Endothelial cell of umbilical vein (primary cell): ENCODE measurements at regions not wholly inside any gene's neighbourhood (a gene's known extent, or its start where the extent isn't known, plus 50 kb on each side); places are given as distances from the start of the nearest gene placed in this dataset.

ENCODE experiments used
- BruUV-seq: library from RNA; stranded (reverse); fragments of 400-500 nt; replicated peaks from 2 replicates; lab custom pipeline; 2021; lab: Mats Ljungman, UMichigan
- CTCF ChIA-PET: fragments of 300-600, 350-600 bp; sonication (Branson Sonifier 250); formaldehyde crosslinking; loops from one replicate; lab custom pipeline; 2021; ENCODE audit warnings: antibody characterized with exemption, inconsistent platforms; lab: Charles Lee
- POLR2A ChIA-PET: fragments of 300-600, 350-600 bp; sonication (Branson Sonifier 250); formaldehyde crosslinking; loops from one replicate; lab custom pipeline; 2021; ENCODE audit warnings: antibody characterized with exemption, inconsistent platforms; lab: Charles Lee
- DNase-seq: peaks from one replicate; pipeline ENCODE4 v3.0.0-alpha.2; 2011; ENCODE audit warnings: low read depth, low spot score
- FAIRE-seq: peaks from 2 replicates; lab custom pipeline; 2011; peaks lifted over from hg19 to GRCh38; lab: Jason Lieb, UNC
- H2AFZ ChIP-seq: 2 replicates; pipeline ENCODE4 v1.6.0; 2012; ENCODE audit warnings: low read depth, low read length, control low read depth, inconsistent platforms
- H3K27ac ChIP-seq: 2 replicates; pipeline ENCODE4 v1.5.1; 2011; ENCODE audit warnings: low read depth, mild to moderate bottlenecking, control low read depth, low read length, moderate library complexity; ENCODE audit not compliant: insufficient read depth
- H3K27me3 ChIP-seq, 2 experiments: 2 replicates each; pipeline versions ENCODE4 v1.6.0 to v1.6.1; 2011; ENCODE audit warnings: low read length in 2 of 2, mixed read lengths in 1 of 2; ENCODE audit not compliant: control insufficient read depth in 2 of 2, insufficient read depth in 2 of 2
- H3K36me3 ChIP-seq, 2 experiments: 2 replicates in 1 of 2; 3 replicates in 1 of 2; pipeline ENCODE4 v1.5.1; 2011; ENCODE audit warnings: low read length in 2 of 2, mild to moderate bottlenecking in 1 of 2, moderate library complexity in 1 of 2; ENCODE audit not compliant: control insufficient read depth in 2 of 2, insufficient read depth in 2 of 2; ENCODE audit errors: extremely low read depth in 1 of 2
- H3K4me1 ChIP-seq: 3 replicates; pipeline ENCODE4 v1.5.1; 2011; ENCODE audit warnings: mild to moderate bottlenecking, low read length; ENCODE audit not compliant: control insufficient read depth, insufficient read depth; ENCODE audit errors: extremely low read depth
- H3K4me2 ChIP-seq: 2 replicates; pipeline ENCODE4 v1.6.1; 2011; ENCODE audit warnings: low read length, control low read depth, mixed read lengths; ENCODE audit not compliant: insufficient read depth
- H3K4me3 ChIP-seq, 3 experiments: fragments of 200-600 bp in 1 of 3; sonication (generic), shearing (Covaris generic) in 1 of 3; replicated peaks in 1 of 3; 2 replicates each; pipeline ENCODE4 v1.5.1; 2011 to 2016; ENCODE audit warnings: control low read depth in 3 of 3, low read length in 3 of 3, mild to moderate bottlenecking in 2 of 3, inconsistent platforms in 1 of 3, low read depth in 1 of 3, moderate library complexity in 1 of 3; ENCODE audit not compliant: insufficient read depth in 1 of 3
- H3K79me2 ChIP-seq: 2 replicates; pipeline ENCODE4 v1.6.0; 2012; ENCODE audit warnings: low read length, inconsistent platforms; ENCODE audit not compliant: control insufficient read depth, insufficient read depth
- H3K9ac ChIP-seq: replicated peaks from 2 replicates; pipeline ENCODE3; 2011; ENCODE audit warnings: low read length, control low read depth; ENCODE audit not compliant: insufficient read depth; ENCODE audit errors: extremely low read depth
- H3K9me1 ChIP-seq: replicated peaks from 3 replicates; pipeline ENCODE4 v1.6.0; 2011; ENCODE audit warnings: mild to moderate bottlenecking, low read length; ENCODE audit not compliant: control insufficient read depth, insufficient read depth; ENCODE audit errors: extremely low read depth
- H3K9me3 ChIP-seq: replicated peaks from 2 replicates; pipeline ENCODE4 v1.5.1; 2012; ENCODE audit warnings: low read length, inconsistent platforms; ENCODE audit not compliant: control insufficient read depth, insufficient read depth
- H4K20me1 ChIP-seq: replicated peaks from 2 replicates; pipeline ENCODE3; 2011; ENCODE audit warnings: mild to moderate bottlenecking, low read length; ENCODE audit not compliant: control insufficient read depth, insufficient read depth; ENCODE audit errors: extremely low read depth
- CTCF ChIP-seq, 2 donors: IDR thresholded peaks; 1 replicate in 1 of 2; 2 replicates in 1 of 2; pipeline ENCODE4 v1.5.1; 2011; ENCODE audit warnings: low read length in 2 of 2, mild to moderate bottlenecking in 2 of 2, moderate library complexity in 2 of 2, control low read depth in 1 of 2, inconsistent platforms in 1 of 2, low read depth in 1 of 2; ENCODE audit not compliant: insufficient read depth in 1 of 2; ENCODE audit errors: extremely low read depth in 1 of 2
- EZH2 ChIP-seq: IDR thresholded peaks from 2 replicates; pipeline ENCODE4 v1.6.1; 2012; ENCODE audit warnings: borderline replicate concordance, low read depth, mild to moderate bottlenecking, moderate library complexity, low read length, inconsistent platforms; ENCODE audit not compliant: severe bottlenecking
- FOS ChIP-seq: IDR thresholded peaks from 2 replicates; pipeline ENCODE4 v1.6.1; 2011; ENCODE audit warnings: mild to moderate bottlenecking, low read length, moderate library complexity, borderline replicate concordance; ENCODE audit not compliant: insufficient read depth
- JUN ChIP-seq: IDR thresholded peaks from 2 replicates; pipeline ENCODE4 v1.6.1; 2011; ENCODE audit warnings: borderline replicate concordance, low read depth; ENCODE audit not compliant: insufficient read length, insufficient read depth
- MAX ChIP-seq: IDR thresholded peaks from 2 replicates; pipeline ENCODE4 v1.6.1; 2011; ENCODE audit not compliant: insufficient read depth, insufficient read length
- dilution Hi-C: fragments of 300-500 bp; cut with MboI; formaldehyde crosslinking; loops from one replicate; pipeline ENCODE4 v1.15.0; 2019; ENCODE audit warnings: low sequenced_read_pairs; ENCODE audit not compliant: extremely low pct_ligation_motif_present
- intact Hi-C: fragments of 100-400 bp; cut with micrococcal nuclease; formaldehyde crosslinking; loops from one replicate; pipeline ENCODE4 v1.10.0; 2022

GRCh38 chr2:65834771-65835475 is 402.5 kb upstream of the SPRED2 start:
- POLR2A ChIA-PET = no interaction called here
- BruUV-seq = no TSS peak
- DNase-seq (no peak), FAIRE-seq (no peak)
- H3K27ac ChIP-seq = no peak overlapping the region
- H3K4me3 ChIP-seq = no peak overlapping the region
- H4K20me1 ChIP-seq = no peaks in the 10 kb centered on the region
- H3K9ac ChIP-seq = no peak overlapping the region
- H3K9me3 ChIP-seq = no peaks in the 10 kb centered on the region
- CTCF ChIA-PET = no interaction called here
- H3K4me2 ChIP-seq = no peak overlapping the region
- dilution Hi-C loops (no loop called here), intact Hi-C loops (no loop called here)
- H3K27me3 ChIP-seq = no peaks in the 10 kb centered on the region
- no peaks in the 10 kb centered on the region for H3K36me3 ChIP-seq
- H3K9me1 ChIP-seq = no peaks in the 10 kb centered on the region
- H2AFZ ChIP-seq = no peak overlapping the region
- TF ChIP-seq CTCF (IDR thresholded peaks at IDR 0.05; ENCODE audit: extremely low read depth in 1 of 2, insufficient read depth in 1 of 2, low read depth in 1 of 2, low read length in 2 of 2) (no peak), MAX (no peak), EZH2 (no peak), FOS (no peak), JUN (no peak)
- H3K79me2 ChIP-seq = no peaks in the 10 kb centered on the region
- H3K4me1 ChIP-seq = no peaks in the 10 kb centered on the region
